CD4-positive, CD25-positive, alpha-beta regulatory T cell (primary cell): ENCODE measurements at regions not wholly inside any gene's neighbourhood (a gene's known extent, or its start where the extent isn't known, plus 50 kb on each side); places are given as distances from the start of the nearest gene placed in this dataset.

Experiments
- ATAC-seq, 2 donors: fragments of 150-1000 bp; cut with Tn5 transposase; one replicate each; pipeline ENCODE4 v1.10.0; 2021; ENCODE audit warnings: low read depth in 2 of 2, moderate number of reproducible peaks in 2 of 2, moderate library complexity in 1 of 2
- DNase-seq, 3 donors: peaks; one replicate each; pipeline versions ENCODE4 v3.0.0 to v3.0.0-alpha.2; 2012 to 2022; ENCODE audit warnings: mixed read lengths in 1 of 3
- H3K27ac ChIP-seq: one replicate; pipeline ENCODE4 v1.7.0; 2013; ENCODE audit warnings: mild to moderate bottlenecking, low read length; ENCODE audit not compliant: insufficient read depth, poor library complexity, severe bottlenecking
- H3K27me3 ChIP-seq: one replicate; pipeline ENCODE4 v1.7.0; 2013; ENCODE audit warnings: low read length; ENCODE audit not compliant: control insufficient read depth, insufficient read depth
- H3K36me3 ChIP-seq: one replicate; pipeline ENCODE4 v1.7.0; 2013; ENCODE audit warnings: mild to moderate bottlenecking, low read length, moderate library complexity; ENCODE audit not compliant: control insufficient read depth, insufficient read depth
- H3K4me1 ChIP-seq: 2 replicates; pipeline ENCODE4 v1.7.0; 2013; ENCODE audit warnings: mild to moderate bottlenecking, low read length; ENCODE audit not compliant: insufficient read depth, control insufficient read depth, poor library complexity, severe bottlenecking
- H3K4me3 ChIP-seq: one replicate; pipeline ENCODE4 v1.7.0; 2013; ENCODE audit warnings: low read depth, mild to moderate bottlenecking, low read length, moderate library complexity
- H3K9me3 ChIP-seq, 2 experiments: 1 replicate in 1 of 2; 2 replicates in 1 of 2; pipeline ENCODE4 v1.7.0; 2013; ENCODE audit warnings: low read length in 2 of 2, mild to moderate bottlenecking in 1 of 2, moderate library complexity in 1 of 2; ENCODE audit not compliant: control insufficient read depth in 2 of 2
- H3K27ac Mint-ChIP-seq, 3 donors: one replicate each; pipeline ENCODE4 v1.8.0; 2020 to 2022; ENCODE audit warnings: mild to moderate bottlenecking in 3 of 3, mixed read lengths in 3 of 3, moderate library complexity in 2 of 3
- H3K27me3 Mint-ChIP-seq: one replicate; pipeline ENCODE4 v1.8.0; 2022; ENCODE audit warnings: mild to moderate bottlenecking, mixed read lengths
- H3K36me3 Mint-ChIP-seq: one replicate; pipeline ENCODE4 v1.8.0; 2020; ENCODE audit warnings: mixed read lengths
- H3K4me1 Mint-ChIP-seq, 4 donors: one replicate each; pipeline ENCODE4 v1.8.0; 2020 to 2022; ENCODE audit warnings: mixed read lengths in 4 of 4, mild to moderate bottlenecking in 1 of 4
- H3K4me3 Mint-ChIP-seq, 4 donors: one replicate each; pipeline ENCODE4 v1.8.0; 2020 to 2022; ENCODE audit warnings: mild to moderate bottlenecking in 4 of 4, mixed read lengths in 4 of 4, moderate library complexity in 3 of 4
- H3K9me3 Mint-ChIP-seq, 7 donors: one replicate each; pipeline ENCODE4 v1.8.0; 2020 to 2022; ENCODE audit warnings: mixed read lengths in 7 of 7, mild to moderate bottlenecking in 3 of 7, moderate library complexity in 2 of 7

GRCh38 chr16:35750157-35750689 lies 2290.8 kb downstream of the TP53TG3F start:
- no peaks in the 10 kb centered on the region for H3K4me1 Mint-ChIP-seq
- no peaks in the 10 kb centered on the region for H3K36me3 Mint-ChIP-seq
- H3K27me3 Mint-ChIP-seq = no peaks in the 10 kb centered on the region
- H3K27ac Mint-ChIP-seq = no peak overlapping the region
- no peaks in the 10 kb centered on the region for H3K27me3 ChIP-seq
- no peak overlapping the region for H3K4me3 Mint-ChIP-seq
- H3K27ac ChIP-seq = no peak overlapping the region
- H3K36me3 ChIP-seq = no peaks in the 10 kb centered on the region
- no peak overlapping the region for H3K4me3 ChIP-seq
- DNase-seq (no peak), ATAC-seq (no peak)
- H3K9me3 ChIP-seq = peaks cover 2 to 94% of the 10 kb centered on the region in 2 experiments
- H3K9me3 Mint-ChIP-seq = peaks cover 0 to 42% (median 5%) of the 10 kb centered on the region in 7 donors
- H3K4me1 ChIP-seq = no peaks in the 10 kb centered on the region

GRCh38 chr16:35750701-35751104 lies 2291.3 kb downstream of the TP53TG3F start:
- Histone ChIP-seq H3K27me3 (no peaks in the 10 kb centered on the region), H3K4me1 (no peaks in the 10 kb centered on the region), H3K4me3 (no peak overlapping the region), H3K36me3 (no peaks in the 10 kb centered on the region), H3K9me3 (peaks cover 2 to 95% of the 10 kb centered on the region in 2 experiments), H3K27ac (no peak overlapping the region)
- DNase-seq (no peak), ATAC-seq (no peak)
- no peaks in the 10 kb centered on the region for H3K36me3 Mint-ChIP-seq
- H3K4me3 Mint-ChIP-seq = no peak overlapping the region
- no peaks in the 10 kb centered on the region for H3K27me3 Mint-ChIP-seq
- H3K4me1 Mint-ChIP-seq = no peaks in the 10 kb centered on the region
- peaks cover 0 to 41% (median 3%) of the 10 kb centered on the region in 7 donors for H3K9me3 Mint-ChIP-seq
- no peak overlapping the region for H3K27ac Mint-ChIP-seq

- Histone ChIP-seq H3K27me3 (no peaks in the 10 kb centered on the region), H3K4me1 (no peaks in the 10 kb centered on the region), H3K9me3 (peaks cover 2 to 88% of the 10 kb centered on the region in 2 experiments), H3K36me3 (no peaks in the 10 kb centered on the region), H3K4me3 (no peak overlapping the region), H3K27ac (no peak overlapping the region)
- H3K36me3 Mint-ChIP-seq = no peaks in the 10 kb centered on the region
- H3K27me3 Mint-ChIP-seq = no peaks in the 10 kb centered on the region
- peaks cover 0 to 44% (median 3%) of the 10 kb centered on the region in 7 donors for H3K9me3 Mint-ChIP-seq
- no peak overlapping the region for H3K27ac Mint-ChIP-seq
- ATAC-seq (no peak), DNase-seq (no peak)
- H3K4me3 Mint-ChIP-seq = no peak overlapping the region
- no peaks in the 10 kb centered on the region for H3K4me1 Mint-ChIP-seq
These were observed 2292.0 kb downstream of the TP53TG3F start for GRCh38 chr16:35751191-35751941.

- Mint-ChIP-seq H3K27ac (no peak overlapping the region), H3K4me1 (no peaks in the 10 kb centered on the region), H3K9me3 (peaks cover 0 to 42% (median 1%) of the 10 kb centered on the region in 7 donors), H3K36me3 (no peaks in the 10 kb centered on the region), H3K27me3 (no peaks in the 10 kb centered on the region), H3K4me3 (no peak overlapping the region)
- Histone ChIP-seq H3K9me3 (peaks cover 2 to 88% of the 10 kb centered on the region in 2 experiments), H3K36me3 (no peaks in the 10 kb centered on the region), H3K27ac (no peak overlapping the region), H3K4me3 (no peak overlapping the region), H3K27me3 (no peaks in the 10 kb centered on the region), H3K4me1 (no peaks in the 10 kb centered on the region)
- DNase-seq = no peak
- no peak for ATAC-seq
These were observed 2292.8 kb downstream of the TP53TG3F start for GRCh38 chr16:35752012-35752772.

- Mint-ChIP-seq H3K36me3 (no peaks in the 10 kb centered on the region), H3K9me3 (peaks cover 0 to 38% (median 1%) of the 10 kb centered on the region in 7 donors)
- ATAC-seq = no peak
These were observed 2293.6 kb downstream of the TP53TG3F start for GRCh38 chr16:35752773-35753558.

GRCh38 chr16:35753559-35754390 lies 2294.4 kb downstream of the TP53TG3F start:
- H3K4me3 ChIP-seq = no peak overlapping the region
- H3K27ac Mint-ChIP-seq = no peak overlapping the region
- DNase-seq = no peak
- ATAC-seq = no peak
- no peaks in the 10 kb centered on the region for H3K36me3 Mint-ChIP-seq
- peaks cover 0 to 39% (median 1%) of the 10 kb centered on the region in 7 donors for H3K9me3 Mint-ChIP-seq
- H3K27ac ChIP-seq = no peak overlapping the region
- no peaks in the 10 kb centered on the region for H3K36me3 ChIP-seq
- no peaks in the 10 kb centered on the region for H3K4me1 ChIP-seq
- H3K4me1 Mint-ChIP-seq = no peaks in the 10 kb centered on the region
- peaks cover 5 to 81% of the 10 kb centered on the region in 2 experiments for H3K9me3 ChIP-seq
- H3K27me3 Mint-ChIP-seq = no peaks in the 10 kb centered on the region
- no peaks in the 10 kb centered on the region for H3K27me3 ChIP-seq
- no peak overlapping the region for H3K4me3 Mint-ChIP-seq

More at GRCh38 chr16:35752773-35753558, 2293.6 kb downstream of the TP53TG3F start:
- no peak overlapping the region for H3K4me3 ChIP-seq
- Mint-ChIP-seq H3K27ac (no peak overlapping the region), H3K4me3 (no peak overlapping the region), H3K27me3 (no peaks in the 10 kb centered on the region), H3K4me1 (no peaks in the 10 kb centered on the region)
- H3K27me3 ChIP-seq = no peaks in the 10 kb centered on the region
- H3K36me3 ChIP-seq = no peaks in the 10 kb centered on the region
- peaks cover 5 to 87% of the 10 kb centered on the region in 2 experiments for H3K9me3 ChIP-seq
- H3K4me1 ChIP-seq = no peaks in the 10 kb centered on the region
- no peak overlapping the region for H3K27ac ChIP-seq
- no peak for DNase-seq
